ENCODE measurements at regions not wholly inside any gene's neighbourhood (a gene's known extent, or its start where the extent isn't known, plus 50 kb on each side); places are given as distances from the start of the nearest gene placed in this dataset.

- H2AFZ ChIP-seq (ENCODE audit: low read depth, low read length), result no peak overlapping the region
- H3K27ac ChIP-seq (ENCODE audit: low read length), result no peak overlapping the region
- H3K27me3 ChIP-seq (ENCODE audit: low read depth, low read length), result no peaks in the 10 kb centered on the region
- H3K9me3 ChIP-seq (ENCODE audit: insufficient read depth, low read length), result no peaks in the 10 kb centered on the region
- no peak overlapping the region for H3K9ac ChIP-seq (ENCODE audit: low read length)
- no peaks in the 10 kb centered on the region for H4K20me1 ChIP-seq (ENCODE audit: insufficient read depth, low read length)
- H3K4me2 ChIP-seq (ENCODE audit: low read length), result no peak overlapping the region
- H3K36me3 ChIP-seq (replicated peaks; ENCODE audit: low read depth, low read length), result no peaks in the 10 kb centered on the region
- no peak overlapping the region for H3K4me3 ChIP-seq (ENCODE audit: low read length)
- H3K79me2 ChIP-seq (ENCODE audit: low read length), result no peaks in the 10 kb centered on the region
- TF ChIP-seq CTCF (IDR thresholded peaks at IDR 0.05; ENCODE audit: low read depth, low read length) (no peak), EZH2phosphoT487 (IDR thresholded peaks at IDR 0.05; ENCODE audit: low read depth) (no peak)
- H3K4me1 ChIP-seq (ENCODE audit: low read length), result 0 out of 2 replicates have a peak, but pooled peaks cover 5% of the 10 kb centered on the region
Observed at GRCh38 chr13:105660561-105660960, 874.9 kb downstream of the EFNB2 start.

- Histone ChIP-seq H2AFZ (ENCODE audit: low read depth, low read length) (no peak overlapping the region), H3K27me3 (ENCODE audit: low read depth, low read length) (no peaks in the 10 kb centered on the region), H3K36me3 (replicated peaks; ENCODE audit: low read depth, low read length) (no peaks in the 10 kb centered on the region), H3K4me1 (ENCODE audit: low read length) (0 out of 2 replicates have a peak, but pooled peaks cover 5% of the 10 kb centered on the region), H3K4me3 (ENCODE audit: low read length) (no peak overlapping the region), H3K9ac (ENCODE audit: low read length) (no peak overlapping the region), H3K79me2 (ENCODE audit: low read length) (no peaks in the 10 kb centered on the region), H4K20me1 (ENCODE audit: insufficient read depth, low read length) (no peaks in the 10 kb centered on the region), H3K4me2 (ENCODE audit: low read length) (no peak overlapping the region), H3K27ac (ENCODE audit: low read length) (no peak overlapping the region), H3K9me3 (ENCODE audit: insufficient read depth, low read length) (no peaks in the 10 kb centered on the region)
- TF ChIP-seq EZH2phosphoT487 (IDR thresholded peaks at IDR 0.05; ENCODE audit: low read depth), result no peak
- TF ChIP-seq CTCF (IDR thresholded peaks at IDR 0.05; ENCODE audit: low read depth, low read length), result no peak
Observed at GRCh38 chr13:105658431-105658830, 877.0 kb downstream of the EFNB2 start.

- no peak overlapping the region for H3K4me3 ChIP-seq (ENCODE audit: low read length)
- H4K20me1 ChIP-seq (ENCODE audit: insufficient read depth, low read length), result no peaks in the 10 kb centered on the region
- no peak overlapping the region for H3K27ac ChIP-seq (ENCODE audit: low read length)
- H3K9me3 ChIP-seq (ENCODE audit: insufficient read depth, low read length), result no peaks in the 10 kb centered on the region; the same call in 1 of the 2 replicates
- no peak overlapping the region for H2AFZ ChIP-seq (ENCODE audit: low read depth, low read length)
- H3K36me3 ChIP-seq (replicated peaks; ENCODE audit: low read depth, low read length), result no peaks in the 10 kb centered on the region
- H3K4me2 ChIP-seq (ENCODE audit: low read length), result no peak overlapping the region
- H3K79me2 ChIP-seq (ENCODE audit: low read length), result no peaks in the 10 kb centered on the region
- H3K27me3 ChIP-seq (ENCODE audit: low read depth, low read length), result no peaks in the 10 kb centered on the region
- TF ChIP-seq CTCF (IDR thresholded peaks at IDR 0.05; ENCODE audit: low read depth, low read length) (no peak), EZH2phosphoT487 (IDR thresholded peaks at IDR 0.05; ENCODE audit: low read depth) (no peak)
- H3K9ac ChIP-seq (ENCODE audit: low read length), result no peak overlapping the region
- 0 out of 2 replicates have a peak, but pooled peaks cover 5% of the 10 kb centered on the region for H3K4me1 ChIP-seq (ENCODE audit: low read length)
Observed at GRCh38 chr13:105655046-105655445, 880.4 kb downstream of the EFNB2 start.

- H3K9ac ChIP-seq (ENCODE audit: low read length), result no peak overlapping the region
- no peaks in the 10 kb centered on the region for H3K79me2 ChIP-seq (ENCODE audit: low read length)
- H4K20me1 ChIP-seq (ENCODE audit: insufficient read depth, low read length), result no peaks in the 10 kb centered on the region
- no peak overlapping the region for H3K4me3 ChIP-seq (ENCODE audit: low read length)
- TF ChIP-seq EZH2phosphoT487 (IDR thresholded peaks at IDR 0.05; ENCODE audit: low read depth) (no peak), CTCF (IDR thresholded peaks at IDR 0.05; ENCODE audit: low read depth, low read length) (no peak)
- H3K9me3 ChIP-seq (ENCODE audit: insufficient read depth, low read length), result peaks cover 4% of the 10 kb centered on the region; the same call in 1 of the 2 replicates
- H3K27ac ChIP-seq (ENCODE audit: low read length), result no peak overlapping the region
- H3K36me3 ChIP-seq (replicated peaks; ENCODE audit: low read depth, low read length), result no peaks in the 10 kb centered on the region
- H3K4me2 ChIP-seq (ENCODE audit: low read length), result no peak overlapping the region
- H3K27me3 ChIP-seq (ENCODE audit: low read depth, low read length), result no peaks in the 10 kb centered on the region
- H2AFZ ChIP-seq (ENCODE audit: low read depth, low read length), result no peak overlapping the region
- H3K4me1 ChIP-seq (ENCODE audit: low read length), result no peaks in the 10 kb centered on the region
Observed at GRCh38 chr13:105643966-105644365, 891.5 kb downstream of the EFNB2 start.

All from OCI-LY3 (cell line).